Peyer's patch (tissue), 4 donors: ENCODE measurements at regions not wholly inside any gene's neighbourhood (a gene's known extent, or its start where the extent isn't known, plus 50 kb on each side); places are given as distances from the start of the nearest gene placed in this dataset.
"Not testable (repeated sequence)": the region's sequence is repeated elsewhere in the genome, so short reads cannot be mapped to it uniquely, and the experiment has no call there.

Experiments
- DNase-seq, 3 donors: peaks; one replicate each; pipeline ENCODE4 v3.0.0-alpha.2; 2017 to 2019
- H3K27ac ChIP-seq, 4 donors: fragments of 200-600 bp; sonication (generic); one replicate each; pipeline ENCODE4 v1.5.1; 2016 to 2019
- H3K27me3 ChIP-seq, 2 donors: fragments of 200-600 bp; sonication (generic); one replicate each; pipeline ENCODE4 v1.5.1; 2019
- H3K36me3 ChIP-seq, 3 donors: fragments of 200-600 bp; sonication (generic); one replicate each; pipeline ENCODE4 v1.5.1; 2016 to 2019
- H3K4me1 ChIP-seq, 4 donors: fragments of 200-600 bp; sonication (generic); one replicate each; pipeline ENCODE4 v1.5.1; 2016 to 2019
- H3K4me3 ChIP-seq, 4 donors: fragments of 200-600 bp; sonication (generic); 1 replicate in 3 of 4; 2 replicates in 1 of 4; pipeline ENCODE4 v1.5.1; 2016 to 2019; ENCODE audit warnings: mild to moderate bottlenecking in 1 of 4
- H3K9me3 ChIP-seq, 4 donors: fragments of 200-600 bp; sonication (generic); one replicate each; pipeline ENCODE4 v1.5.1; 2016 to 2019; ENCODE audit warnings: mild to moderate bottlenecking in 1 of 4
- CTCF ChIP-seq, 6 experiments: fragments of 450-650 bp in 4 of 6; fragments of 200-600 bp in 2 of 6; sonication (generic) in 1 of 6; IDR thresholded peaks; one replicate each; pipeline ENCODE4 v1.5.1; 2017 to 2019; ENCODE audit warnings: antibody characterized with exemption in 6 of 6, mild to moderate bottlenecking in 3 of 6, moderate library complexity in 1 of 6
- POLR2A ChIP-seq, 2 donors: fragments of 450-650 bp; IDR thresholded peaks; one replicate each; pipeline ENCODE4 v1.5.1; 2017; ENCODE audit warnings: antibody characterized with exemption in 2 of 2, mild to moderate bottlenecking in 2 of 2, moderate library complexity in 2 of 2

- no peak for DNase-seq
- Histone ChIP-seq H3K4me3 (no peak overlapping the region), H3K36me3 (no peaks in the 10 kb centered on the region), H3K4me1 (no peaks in the 10 kb centered on the region), H3K27ac (no peak overlapping the region), H3K27me3 (no peaks in the 10 kb centered on the region), H3K9me3 (no peaks in the 10 kb centered on the region)
- TF ChIP-seq CTCF (IDR thresholded peaks at IDR 0.05) (no peak), POLR2A (IDR thresholded peaks at IDR 0.05) (no peak)
Measured at GRCh38 chr7:131927770-131928423, 371.5 kb upstream of the PODXL start.

GRCh38 chr7:131925636-131926035, 369.2 kb upstream of the PODXL start:
- DNase-seq, result no peak
- TF ChIP-seq POLR2A (IDR thresholded peaks at IDR 0.05) (no peak), CTCF (IDR thresholded peaks at IDR 0.05) (no peak)
- no peaks in the 10 kb centered on the region for H3K36me3 ChIP-seq

GRCh38 chr7:131924857-131925256, 368.4 kb upstream of the PODXL start:
- TF ChIP-seq CTCF (IDR thresholded peaks at IDR 0.05), result no peak
- TF ChIP-seq POLR2A (IDR thresholded peaks at IDR 0.05), result no peak
- Histone ChIP-seq H3K4me1 (no peaks in the 10 kb centered on the region), H3K4me3 (no peak overlapping the region), H3K36me3 (no peaks in the 10 kb centered on the region), H3K27me3 (no peaks in the 10 kb centered on the region), H3K9me3 (no peaks in the 10 kb centered on the region), H3K27ac (no peak overlapping the region)
- no peak for DNase-seq

More at GRCh38 chr7:131925636-131926035, 369.2 kb upstream of the PODXL start:
- Histone ChIP-seq H3K4me3 (no peak overlapping the region), H3K9me3 (no peaks in the 10 kb centered on the region), H3K27me3 (no peaks in the 10 kb centered on the region), H3K27ac (no peak overlapping the region), H3K4me1 (no peaks in the 10 kb centered on the region)

- not testable (repeated sequence) for H3K27me3 ChIP-seq, H3K4me1 ChIP-seq, H3K9me3 ChIP-seq, H3K27ac ChIP-seq, H3K36me3 ChIP-seq, DNase-seq, H3K4me3 ChIP-seq
Measured at GRCh38 chr7:131922948-131923347, 366.5 kb upstream of the PODXL start.

- H3K27ac ChIP-seq, result no peak overlapping the region
- no peak for DNase-seq
- no peaks in the 10 kb centered on the region for H3K27me3 ChIP-seq
- H3K36me3 ChIP-seq, result no peaks in the 10 kb centered on the region
- H3K9me3 ChIP-seq, result no peaks in the 10 kb centered on the region
- TF ChIP-seq CTCF (IDR thresholded peaks at IDR 0.05), result no peak
- TF ChIP-seq POLR2A (IDR thresholded peaks at IDR 0.05), result no peak
- H3K4me1 ChIP-seq, result no peaks in the 10 kb centered on the region
- H3K4me3 ChIP-seq, result no peak overlapping the region
Measured at GRCh38 chr7:131921016-131921415, 364.6 kb upstream of the PODXL start.

- no peaks in the 10 kb centered on the region for H3K4me1 ChIP-seq
- TF ChIP-seq CTCF (IDR thresholded peaks at IDR 0.05), result no peak
- TF ChIP-seq POLR2A (IDR thresholded peaks at IDR 0.05), result no peak
- no peaks in the 10 kb centered on the region for H3K27me3 ChIP-seq
- H3K9me3 ChIP-seq, result no peaks in the 10 kb centered on the region
- no peak overlapping the region for H3K27ac ChIP-seq
- DNase-seq, result no peak
- no peak overlapping the region for H3K4me3 ChIP-seq
- no peaks in the 10 kb centered on the region for H3K36me3 ChIP-seq
Measured at GRCh38 chr7:131919920-131920709, 363.7 kb upstream of the PODXL start.
